Nephron progenitor cell (in vitro differentiated cells): ENCODE measurements at regions not wholly inside any gene's neighbourhood (a gene's known extent, or its start where the extent isn't known, plus 50 kb on each side); places are given as distances from the start of the nearest gene placed in this dataset.
"Not testable (repeated sequence)": the region's sequence is repeated elsewhere in the genome, so short reads cannot be mapped to it uniquely, and the experiment has no call there.

Experiments used
- DNase-seq: peaks from one replicate; pipeline ENCODE4 v3.0.0; 2021
- H3K27ac Mint-ChIP-seq: 2 replicates; pipeline ENCODE4 v1.8.0; 2021; ENCODE audit warnings: mild to moderate bottlenecking, moderate library complexity, mixed read lengths
- H3K27me3 Mint-ChIP-seq: 2 replicates; pipeline ENCODE4 v1.8.0; 2021; ENCODE audit warnings: mild to moderate bottlenecking, low read depth, mixed read lengths; ENCODE audit not compliant: poor library complexity
- H3K36me3 Mint-ChIP-seq: 2 replicates; pipeline ENCODE4 v1.8.0; 2021; ENCODE audit warnings: low read depth, mixed read lengths
- H3K4me1 Mint-ChIP-seq: 2 replicates; pipeline ENCODE4 v1.8.0; 2021; ENCODE audit warnings: mixed read lengths
- H3K4me3 Mint-ChIP-seq: 2 replicates; pipeline ENCODE4 v1.8.0; 2021; ENCODE audit warnings: mild to moderate bottlenecking, moderate library complexity, mixed read lengths
- H3K9me3 Mint-ChIP-seq: 2 replicates; pipeline ENCODE4 v1.8.0; 2021; ENCODE audit warnings: mild to moderate bottlenecking, moderate library complexity, mixed read lengths
- TF ChIP-seq, protein P1 (sequence below): fragments of 200-600 bp; sonication (generic); IDR thresholded peaks from 2 replicates; pipeline ENCODE4 v1.5.0; 2021; ENCODE audit warnings: antibody characterized with exemption

DNA sequence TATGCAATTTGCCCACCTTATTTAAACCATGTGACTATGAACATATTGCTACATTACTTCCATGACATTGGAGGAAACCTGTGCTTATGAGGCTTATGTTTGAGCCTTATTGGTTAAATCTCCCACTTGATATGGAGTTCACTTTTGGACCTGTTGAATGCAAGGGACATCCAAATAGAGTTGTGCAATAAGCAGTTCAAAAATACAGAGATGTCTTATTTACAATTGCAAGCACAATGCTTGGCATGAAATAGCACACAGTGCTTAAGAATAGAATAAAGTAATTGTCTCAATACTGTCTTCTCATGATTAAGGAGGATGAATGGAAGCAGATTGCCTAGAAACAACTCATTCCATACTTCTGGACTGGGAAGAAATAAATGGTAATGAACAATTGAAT lies 793.5 kb downstream of the METTL4 start:
- DNase-seq, result no peak
- Mint-ChIP-seq H3K4me3 (no peak overlapping the region), H3K27me3 (peaks cover 10% of the 10 kb centered on the region), H3K27ac (no peak overlapping the region), H3K36me3 (no peaks in the 10 kb centered on the region), H3K4me1 (no peaks in the 10 kb centered on the region), H3K9me3 (peaks cover 8% of the 10 kb centered on the region)
- TF ChIP-seq, protein P1, sequence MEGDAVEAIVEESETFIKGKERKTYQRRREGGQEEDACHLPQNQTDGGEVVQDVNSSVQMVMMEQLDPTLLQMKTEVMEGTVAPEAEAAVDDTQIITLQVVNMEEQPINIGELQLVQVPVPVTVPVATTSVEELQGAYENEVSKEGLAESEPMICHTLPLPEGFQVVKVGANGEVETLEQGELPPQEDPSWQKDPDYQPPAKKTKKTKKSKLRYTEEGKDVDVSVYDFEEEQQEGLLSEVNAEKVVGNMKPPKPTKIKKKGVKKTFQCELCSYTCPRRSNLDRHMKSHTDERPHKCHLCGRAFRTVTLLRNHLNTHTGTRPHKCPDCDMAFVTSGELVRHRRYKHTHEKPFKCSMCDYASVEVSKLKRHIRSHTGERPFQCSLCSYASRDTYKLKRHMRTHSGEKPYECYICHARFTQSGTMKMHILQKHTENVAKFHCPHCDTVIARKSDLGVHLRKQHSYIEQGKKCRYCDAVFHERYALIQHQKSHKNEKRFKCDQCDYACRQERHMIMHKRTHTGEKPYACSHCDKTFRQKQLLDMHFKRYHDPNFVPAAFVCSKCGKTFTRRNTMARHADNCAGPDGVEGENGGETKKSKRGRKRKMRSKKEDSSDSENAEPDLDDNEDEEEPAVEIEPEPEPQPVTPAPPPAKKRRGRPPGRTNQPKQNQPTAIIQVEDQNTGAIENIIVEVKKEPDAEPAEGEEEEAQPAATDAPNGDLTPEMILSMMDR, result no peak

DNA sequence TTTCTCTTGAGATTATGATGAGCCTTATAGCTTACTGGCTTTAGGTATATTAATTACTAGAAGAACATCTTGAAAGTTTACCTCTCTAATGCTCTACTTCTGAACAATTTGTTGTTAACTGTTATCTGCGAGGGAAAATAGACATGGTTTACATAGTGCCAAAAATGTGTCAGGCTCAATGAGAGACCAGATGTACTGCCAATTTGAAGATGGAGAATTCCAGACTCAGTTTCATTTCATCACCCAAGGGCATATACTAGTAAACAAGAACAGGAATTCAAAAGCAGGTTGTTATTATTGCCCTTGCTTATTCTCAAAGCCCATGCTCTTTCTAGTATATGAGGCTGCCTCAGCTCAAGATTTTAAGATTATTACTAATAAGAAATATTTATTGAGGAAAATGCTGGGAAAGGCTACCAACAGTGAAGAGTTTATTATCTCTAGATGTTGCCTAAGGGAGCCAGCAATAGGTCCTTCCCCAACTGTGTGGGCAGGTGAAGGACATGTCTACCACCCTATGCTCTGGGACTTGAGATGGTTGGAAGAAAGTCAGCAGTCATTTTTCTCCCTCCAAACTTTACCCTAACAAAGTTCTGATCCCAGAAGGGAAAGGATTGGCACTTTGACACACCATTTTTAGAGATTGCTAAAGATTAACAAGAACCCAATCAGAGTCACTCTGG lies 792.7 kb downstream of the METTL4 start:
- H3K4me1 Mint-ChIP-seq, result no peaks in the 10 kb centered on the region
- DNase-seq, result no peak
- no peak overlapping the region for H3K27ac Mint-ChIP-seq
- peaks cover 8% of the 10 kb centered on the region for H3K9me3 Mint-ChIP-seq
- no peak overlapping the region for H3K4me3 Mint-ChIP-seq
- TF ChIP-seq, protein P1, result no peak
- H3K36me3 Mint-ChIP-seq, result no peaks in the 10 kb centered on the region
- H3K27me3 Mint-ChIP-seq, result peaks cover 7% of the 10 kb centered on the region

DNA sequence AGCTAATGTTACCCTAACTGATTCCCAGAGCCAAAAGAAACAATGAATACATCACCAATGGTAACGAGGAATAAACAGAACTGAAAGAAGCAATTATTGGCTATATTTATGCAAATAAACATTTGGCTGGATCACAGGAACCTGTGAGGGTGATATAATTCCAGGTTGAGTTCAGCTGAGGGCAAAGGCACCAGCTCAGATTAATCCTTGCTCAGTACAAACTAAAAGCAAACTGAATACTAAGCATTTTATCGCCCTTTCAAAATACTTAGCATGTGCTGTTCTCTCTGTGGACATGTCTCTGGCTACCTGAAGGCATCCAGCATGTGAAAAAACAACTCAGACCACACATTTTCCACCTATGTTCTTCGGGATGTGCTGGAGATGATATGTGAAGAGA lies 791.7 kb downstream of the METTL4 start:
- H3K4me3 Mint-ChIP-seq, result no peak overlapping the region
- TF ChIP-seq, protein P1, result no peak

DNA sequence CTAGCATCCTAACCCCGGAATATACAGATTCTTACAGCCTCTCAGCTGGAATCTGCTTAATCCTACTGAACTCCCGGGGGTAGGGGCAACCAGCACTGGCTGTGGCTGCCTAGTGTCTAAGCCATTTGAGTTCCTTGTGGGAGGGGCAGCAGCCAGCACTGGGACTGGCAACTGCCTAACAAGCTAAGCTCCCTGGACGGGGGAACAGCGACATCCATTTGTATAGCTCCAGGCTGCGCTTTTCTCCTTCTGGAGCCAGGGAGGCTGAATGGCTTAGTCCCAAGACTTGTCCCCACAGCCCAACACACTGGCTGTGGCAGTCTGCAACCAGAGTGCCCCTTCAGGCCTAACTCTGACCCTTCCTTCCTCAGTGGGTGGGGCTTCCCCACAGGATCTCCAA lies 787.2 kb downstream of the METTL4 start:
- H3K9me3 Mint-ChIP-seq, result peaks cover 33% of the 10 kb centered on the region
- no peak for DNase-seq
- H3K36me3 Mint-ChIP-seq, result no peaks in the 10 kb centered on the region
- TF ChIP-seq, protein P1, result no peak
- no peak overlapping the region for H3K4me3 Mint-ChIP-seq
- no peak overlapping the region for H3K27ac Mint-ChIP-seq
- H3K4me1 Mint-ChIP-seq, result no peaks in the 10 kb centered on the region
- peaks cover 3% of the 10 kb centered on the region for H3K27me3 Mint-ChIP-seq

More for the DNA sequence above, 791.7 kb downstream of the METTL4 start:
- no peaks in the 10 kb centered on the region for H3K4me1 Mint-ChIP-seq
- H3K27ac Mint-ChIP-seq, result no peak overlapping the region
- H3K27me3 Mint-ChIP-seq, result peaks cover 7% of the 10 kb centered on the region
- DNase-seq, result no peak
- peaks cover 8% of the 10 kb centered on the region for H3K9me3 Mint-ChIP-seq
- no peaks in the 10 kb centered on the region for H3K36me3 Mint-ChIP-seq

DNA sequence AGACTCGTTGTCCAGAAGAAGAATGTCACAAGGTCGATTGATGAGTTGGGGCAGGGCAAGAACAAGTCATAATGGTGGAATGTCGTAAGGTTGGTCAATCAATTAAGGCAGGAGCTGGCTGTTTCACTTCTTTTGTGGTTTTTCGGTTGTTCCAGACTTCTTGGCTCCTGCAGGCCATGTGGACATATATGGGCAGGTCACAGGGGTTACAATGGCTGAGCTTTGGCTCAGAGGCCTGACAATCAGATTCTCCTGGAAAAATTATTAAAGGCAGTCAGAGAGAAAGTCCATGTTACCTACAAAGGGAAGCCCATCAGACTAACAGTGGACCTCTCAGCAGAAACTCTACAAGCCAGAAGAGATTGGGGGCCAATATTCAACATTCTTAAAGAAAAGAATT lies 785.3 kb downstream of the METTL4 start:
- H3K27ac Mint-ChIP-seq, H3K36me3 Mint-ChIP-seq, H3K4me3 Mint-ChIP-seq, H3K4me1 Mint-ChIP-seq, H3K27me3 Mint-ChIP-seq, DNase-seq: not testable (repeated sequence)
- peaks cover 33% of the 10 kb centered on the region for H3K9me3 Mint-ChIP-seq

DNA sequence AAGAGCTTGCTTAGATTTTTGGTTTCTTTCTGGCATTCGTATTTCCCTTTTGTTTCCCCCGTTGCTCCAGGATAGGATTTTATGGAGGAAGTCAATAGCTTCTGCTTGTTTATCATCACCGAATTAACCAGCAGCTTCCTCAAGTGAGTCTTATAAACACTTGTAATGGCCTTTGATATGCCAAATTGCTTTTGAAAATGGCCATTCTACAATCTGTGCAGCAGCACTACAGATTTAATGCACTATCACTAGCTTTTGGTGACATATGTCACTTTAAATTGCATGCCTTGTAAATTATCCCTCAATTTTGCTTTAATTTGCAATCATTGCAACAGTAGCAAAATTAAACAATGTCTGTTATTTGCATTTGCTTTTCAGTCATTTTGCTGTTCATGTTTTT lies 774.7 kb downstream of the METTL4 start:
- Mint-ChIP-seq H3K27ac (no peak overlapping the region), H3K36me3 (no peaks in the 10 kb centered on the region), H3K4me1 (no peaks in the 10 kb centered on the region), H3K27me3 (peaks cover 6% of the 10 kb centered on the region), H3K9me3 (peaks cover 23% of the 10 kb centered on the region), H3K4me3 (no peak overlapping the region)
- no peak for DNase-seq
- TF ChIP-seq, protein P1, result no peak
